HCT116 (cell line): ENCODE measurements at regions not wholly inside any gene's neighbourhood (a gene's known extent, or its start where the extent isn't known, plus 50 kb on each side); places are given as distances from the start of the nearest gene placed in this dataset.

ENCODE experiments used
- ATAC-seq: fragments of 200-7000 bp; cut with Tn5 transposase; 2 replicates; pipeline ENCODE4 v1.9.1; 2020; ENCODE audit warnings: mild to moderate bottlenecking, moderate library complexity
- BruUV-seq: library from RNA; stranded (reverse); fragments of 400-500 nt; replicated peaks from 2 replicates; lab custom pipeline; 2021; lab: Mats Ljungman, UMichigan
- CTCF ChIA-PET: fragments of 300-600 bp; sonication (Branson Sonifier 250); formaldehyde crosslinking; loops from one replicate; lab custom pipeline; 2021; ENCODE audit warnings: antibody characterized with exemption; lab: Charles Lee
- POLR2A ChIA-PET: fragments of 300-600, 350-600 bp; sonication (Branson Sonifier 250); formaldehyde crosslinking; loops from one replicate; lab custom pipeline; 2021; ENCODE audit warnings: antibody characterized with exemption; lab: Charles Lee
- RAD21 ChIA-PET, 2 experiments: fragments of 300-600 bp; sonication (Branson Sonifier 250); formaldehyde crosslinking; loops; one replicate each; lab custom pipeline; 2023; ENCODE audit warnings: low total read pairs in 2 of 2; ENCODE audit not compliant: uncharacterized antibody in 2 of 2, unreplicated experiment in 2 of 2, low non-redundant PET in 1 of 2; lab: Charles Lee
- DNase-seq: peaks from one replicate; pipeline ENCODE4 v3.0.0-alpha.2; 2010; ENCODE audit warnings: low read depth, low spot score
- H2AFZ ChIP-seq: fragments of 200-600 bp; shearing (Covaris generic), sonication (generic); 2 replicates; pipeline ENCODE4 v1.6.1; 2017; ENCODE audit warnings: low read depth, mixed run types, mixed read lengths, antibody characterized with exemption, low read length; ENCODE audit not compliant: poor library complexity, severe bottlenecking
- H3K27ac ChIP-seq: 2 replicates; pipeline ENCODE4 v1.5.1; 2012; ENCODE audit warnings: low read depth, low read length
- H3K27me3 ChIP-seq: fragments of 200-600 bp; sonication (generic); 2 replicates; pipeline ENCODE4 v1.6.1; 2016; ENCODE audit warnings: mixed run types, low read length, mixed read lengths; ENCODE audit not compliant: insufficient read depth
- H3K36me3 ChIP-seq, 2 experiments: fragments of 200-500 bp in 1 of 2; fragments of 200-600 bp in 1 of 2; sonication (Bioruptor generic) in 1 of 2; sonication (generic) in 1 of 2; 2 replicates each; pipeline versions ENCODE4 v1.5.1 to v1.6.1; 2014 to 2016; ENCODE audit warnings: low read length in 2 of 2, inconsistent platforms in 1 of 2, mixed read lengths in 1 of 2, mixed run types in 1 of 2; ENCODE audit not compliant: insufficient read depth in 2 of 2, control insufficient read depth in 1 of 2
- H3K4me1 ChIP-seq, 2 experiments: fragments of 200-600 bp in 1 of 2; sonication (generic) in 1 of 2; 2 replicates each; pipeline versions ENCODE4 v1.5.1 to v1.6.1; 2012 to 2017; ENCODE audit warnings: low read length in 2 of 2, inconsistent platforms in 1 of 2, mild to moderate bottlenecking in 1 of 2, mixed read lengths in 1 of 2, mixed run types in 1 of 2, moderate library complexity in 1 of 2; ENCODE audit not compliant: insufficient read depth in 2 of 2, control insufficient read depth in 1 of 2
- H3K4me2 ChIP-seq: fragments of 200-600 bp; sonication (generic); 2 replicates; pipeline ENCODE4 v1.6.1; 2017; ENCODE audit warnings: mixed run types, low read length, mixed read lengths
- H3K4me3 ChIP-seq, 2 experiments: fragments of 200-600 bp in 1 of 2; sonication (generic) in 1 of 2; replicated peaks in 1 of 2; 2 replicates each; pipeline ENCODE4 v1.5.1; 2011 to 2016; ENCODE audit warnings: low read length in 2 of 2, control low read depth in 1 of 2, low read depth in 1 of 2, mild to moderate bottlenecking in 1 of 2, mixed read lengths in 1 of 2, mixed run types in 1 of 2
- H3K79me2 ChIP-seq: fragments of 200-600 bp; sonication (generic); 2 replicates; pipeline ENCODE4 v1.6.1; 2017; ENCODE audit warnings: mild to moderate bottlenecking, mixed run types, low read length, moderate library complexity, mixed read lengths; ENCODE audit not compliant: insufficient read depth
- H3K9ac ChIP-seq: fragments of 200-600 bp; sonication (generic); 2 replicates; pipeline ENCODE4 v1.6.1; 2016; ENCODE audit warnings: low read length, mixed read lengths
- H3K9me2 ChIP-seq: fragments of 200-600 bp; sonication (generic), shearing (Covaris generic); 2 replicates; pipeline ENCODE4 v1.6.1; 2017; ENCODE audit warnings: mixed run types, mild to moderate bottlenecking, moderate library complexity; ENCODE audit not compliant: insufficient read depth
- H3K9me3 ChIP-seq, 2 experiments: fragments of 200-500 bp in 1 of 2; fragments of 200-600 bp in 1 of 2; sonication (Bioruptor generic) in 1 of 2; sonication (generic) in 1 of 2; 2 replicates each; pipeline ENCODE4 v1.6.1; 2014 to 2017; ENCODE audit warnings: low read length in 2 of 2, mixed read lengths in 2 of 2, inconsistent platforms in 1 of 2, low read depth in 1 of 2, mild to moderate bottlenecking in 1 of 2, mixed run types in 1 of 2, moderate library complexity in 1 of 2; ENCODE audit not compliant: control insufficient read depth in 1 of 2, insufficient read depth in 1 of 2
- H4K20me1 ChIP-seq: fragments of 200-600 bp; sonication (generic), shearing (Covaris generic); 2 replicates; pipeline ENCODE4 v1.6.1; 2017; ENCODE audit warnings: mixed run types, mild to moderate bottlenecking, moderate library complexity; ENCODE audit not compliant: insufficient read depth
- EGR1 ChIP-seq: IDR thresholded peaks from 2 replicates; pipeline ENCODE4 v1.6.1; 2012; ENCODE audit warnings: low read depth
- JUND ChIP-seq: IDR thresholded peaks from 2 replicates; pipeline ENCODE4 v1.6.1; 2012
- POLR2A ChIP-seq: IDR thresholded peaks from 2 replicates; pipeline ENCODE4 v1.7.0; 2011; ENCODE audit warnings: borderline replicate concordance; ENCODE audit not compliant: insufficient read depth, insufficient read length; ENCODE audit errors: extremely low read depth
- POLR2AphosphoS5 ChIP-seq: IDR thresholded peaks from 2 replicates; pipeline ENCODE4 v1.6.1; 2011; ENCODE audit warnings: mild to moderate bottlenecking, low read depth, low read length, moderate library complexity
- SP1 ChIP-seq: IDR thresholded peaks from 2 replicates; pipeline ENCODE4 v1.6.1; 2012; ENCODE audit warnings: low read depth
- SRF ChIP-seq: IDR thresholded peaks from 2 replicates; pipeline ENCODE4 v1.6.1; 2012; ENCODE audit warnings: low read depth
- ZFX ChIP-seq: fragments of 450-650 bp; IDR thresholded peaks from 2 replicates; pipeline ENCODE4 v1.6.1; 2017
- intact Hi-C: fragments of 100-400 bp; cut with micrococcal nuclease; formaldehyde crosslinking; loops from 2 replicates; pipeline ENCODE4 v1.10.0; 2022
- TF ChIP-seq, protein P1 (sequence below), 3 experiments: fragments of 200-600 bp in 1 of 3; sonication (generic) in 1 of 3; IDR thresholded peaks in 2 of 3; conservative IDR thresholded peaks in 1 of 3; 2 replicates each; pipeline ENCODE4 v1.5.1; 2012 to 2017; ENCODE audit warnings: low read depth in 2 of 3, low read length in 2 of 3, antibody characterized with exemption in 1 of 3, borderline replicate concordance in 1 of 3, control low read depth in 1 of 3, mild to moderate bottlenecking in 1 of 3, mixed read lengths in 1 of 3, mixed run types in 1 of 3, moderate library complexity in 1 of 3; ENCODE audit not compliant: insufficient read depth in 1 of 3
- TF ChIP-seq, protein P2 (sequence below): IDR thresholded peaks from 2 replicates; pipeline ENCODE4 v1.6.1; 2011; ENCODE audit warnings: mild to moderate bottlenecking, low read length, moderate library complexity; ENCODE audit not compliant: insufficient replicate concordance; ENCODE audit errors: extremely low read depth

DNA sequence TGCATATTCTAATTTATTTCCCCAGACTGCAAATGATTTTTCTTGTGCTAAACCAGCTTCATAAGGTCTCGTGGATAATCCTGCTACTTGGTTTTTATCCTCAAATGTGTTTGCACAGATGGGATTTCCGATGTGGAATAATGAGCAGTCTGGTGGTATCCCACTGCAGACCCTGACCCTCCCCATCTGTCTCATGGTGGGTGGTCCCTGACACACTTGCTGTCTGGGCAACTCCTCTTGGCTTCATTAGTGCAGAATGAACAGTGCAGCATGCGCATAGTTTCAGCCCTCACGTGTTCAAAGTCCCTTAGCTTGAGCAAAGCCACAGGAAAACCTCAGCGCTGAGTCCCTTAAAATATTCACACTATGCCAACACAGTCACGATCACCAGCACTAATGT lies 996.5 kb downstream of the AACS start:
- no peaks in the 10 kb centered on the region for H3K36me3 ChIP-seq
- intact Hi-C loops, result loop anchor here (10.0 kb wide), 1 partner anchor 877 kb away; the partner anchor contains the start of gene TMEM132B
- CTCF ChIA-PET, result no interaction called here
- BruUV-seq, result no TSS peak
- TF ChIP-seq POLR2AphosphoS5 (no peak), ZFX (no peak), POLR2A (no peak), JUND (no peak), SRF (no peak), SP1 (no peak), EGR1 (no peak)
- TF ChIP-seq, protein P1, sequence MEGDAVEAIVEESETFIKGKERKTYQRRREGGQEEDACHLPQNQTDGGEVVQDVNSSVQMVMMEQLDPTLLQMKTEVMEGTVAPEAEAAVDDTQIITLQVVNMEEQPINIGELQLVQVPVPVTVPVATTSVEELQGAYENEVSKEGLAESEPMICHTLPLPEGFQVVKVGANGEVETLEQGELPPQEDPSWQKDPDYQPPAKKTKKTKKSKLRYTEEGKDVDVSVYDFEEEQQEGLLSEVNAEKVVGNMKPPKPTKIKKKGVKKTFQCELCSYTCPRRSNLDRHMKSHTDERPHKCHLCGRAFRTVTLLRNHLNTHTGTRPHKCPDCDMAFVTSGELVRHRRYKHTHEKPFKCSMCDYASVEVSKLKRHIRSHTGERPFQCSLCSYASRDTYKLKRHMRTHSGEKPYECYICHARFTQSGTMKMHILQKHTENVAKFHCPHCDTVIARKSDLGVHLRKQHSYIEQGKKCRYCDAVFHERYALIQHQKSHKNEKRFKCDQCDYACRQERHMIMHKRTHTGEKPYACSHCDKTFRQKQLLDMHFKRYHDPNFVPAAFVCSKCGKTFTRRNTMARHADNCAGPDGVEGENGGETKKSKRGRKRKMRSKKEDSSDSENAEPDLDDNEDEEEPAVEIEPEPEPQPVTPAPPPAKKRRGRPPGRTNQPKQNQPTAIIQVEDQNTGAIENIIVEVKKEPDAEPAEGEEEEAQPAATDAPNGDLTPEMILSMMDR (IDR thresholded peaks at IDR 0.05 in 2 of 3, conservative IDR thresholded peaks at IDR 0.05 in 1 of 3; ENCODE audit: borderline replicate concordance in 1 of 3, insufficient read depth in 1 of 3, low read depth in 2 of 3, low read length in 2 of 3), result no peak
- TF ChIP-seq, protein P2, sequence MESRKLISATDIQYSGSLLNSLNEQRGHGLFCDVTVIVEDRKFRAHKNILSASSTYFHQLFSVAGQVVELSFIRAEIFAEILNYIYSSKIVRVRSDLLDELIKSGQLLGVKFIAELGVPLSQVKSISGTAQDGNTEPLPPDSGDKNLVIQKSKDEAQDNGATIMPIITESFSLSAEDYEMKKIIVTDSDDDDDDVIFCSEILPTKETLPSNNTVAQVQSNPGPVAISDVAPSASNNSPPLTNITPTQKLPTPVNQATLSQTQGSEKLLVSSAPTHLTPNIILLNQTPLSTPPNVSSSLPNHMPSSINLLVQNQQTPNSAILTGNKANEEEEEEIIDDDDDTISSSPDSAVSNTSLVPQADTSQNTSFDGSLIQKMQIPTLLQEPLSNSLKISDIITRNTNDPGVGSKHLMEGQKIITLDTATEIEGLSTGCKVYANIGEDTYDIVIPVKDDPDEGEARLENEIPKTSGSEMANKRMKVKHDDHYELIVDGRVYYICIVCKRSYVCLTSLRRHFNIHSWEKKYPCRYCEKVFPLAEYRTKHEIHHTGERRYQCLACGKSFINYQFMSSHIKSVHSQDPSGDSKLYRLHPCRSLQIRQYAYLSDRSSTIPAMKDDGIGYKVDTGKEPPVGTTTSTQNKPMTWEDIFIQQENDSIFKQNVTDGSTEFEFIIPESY, result no peak
- TF ChIP-seq, all 23 proteins: peak for 0
- Histone ChIP-seq H3K27me3 (no peaks in the 10 kb centered on the region), H2AFZ (no peak overlapping the region), H3K27ac (no peak overlapping the region), H4K20me1 (no peaks in the 10 kb centered on the region), H3K4me3 (no peak overlapping the region), H3K79me2 (no peaks in the 10 kb centered on the region), H3K4me2 (no peak overlapping the region), H3K4me1 (no peaks in the 10 kb centered on the region), H3K9me3 (peaks cover 6 to 11% of the 10 kb centered on the region in 2 experiments; a peak in 2 of 4 replicates), H3K9me2 (no peaks in the 10 kb centered on the region), H3K9ac (no peak overlapping the region)
- ChIA-PET POLR2A (no interaction called here), RAD21 (no interaction called here)
- no peak for DNase-seq
- no peak for ATAC-seq
